HL-60 (cell line): ENCODE measurements at regions not wholly inside any gene's neighbourhood (a gene's known extent, or its start where the extent isn't known, plus 50 kb on each side); places are given as distances from the start of the nearest gene placed in this dataset.

Source experiments
- DNase-seq, 2 experiments: peaks; one replicate each; pipeline ENCODE4 v3.0.0-alpha.2; 2010 to 2020; ENCODE audit warnings: low read depth in 1 of 2, low spot score in 1 of 2
- H3K27ac ChIP-seq: fragments of 250-450 bp; sonication (Bioruptor Pico); replicated peaks from 2 replicates; pipeline ENCODE4 v1.5.1; 2020; ENCODE audit warnings: mild to moderate bottlenecking, moderate library complexity
- H3K27me3 ChIP-seq: fragments of 250-450 bp; sonication (Bioruptor Pico); 2 replicates; pipeline ENCODE4 v1.5.1; 2021; ENCODE audit warnings: mild to moderate bottlenecking, moderate library complexity; ENCODE audit not compliant: insufficient read depth, poor library complexity, severe bottlenecking
- H3K4me3 ChIP-seq: replicated peaks from 2 replicates; pipeline ENCODE4 v1.5.1; 2011; ENCODE audit warnings: mild to moderate bottlenecking, control low read depth, low read length; ENCODE audit not compliant: insufficient read depth
- CTCF ChIP-seq: IDR thresholded peaks from one replicate; pipeline ENCODE4 v1.5.1; 2011; ENCODE audit warnings: low read length, control low read depth, inconsistent platforms; ENCODE audit not compliant: insufficient read depth
- GABPA ChIP-seq: IDR thresholded peaks from 2 replicates; pipeline ENCODE4 v1.6.1; 2012; ENCODE audit warnings: low read depth
- POLR2AphosphoS5 ChIP-seq: IDR thresholded peaks from 2 replicates; pipeline ENCODE4 v1.6.1; 2012; ENCODE audit warnings: low read depth
- REST ChIP-seq: IDR thresholded peaks from 2 replicates; pipeline ENCODE4 v1.6.1; 2012; ENCODE audit warnings: low read depth; ENCODE audit not compliant: insufficient replicate concordance
- SPI1 ChIP-seq: IDR thresholded peaks from 2 replicates; pipeline ENCODE4 v1.6.1; 2012; ENCODE audit warnings: low read depth, mild to moderate bottlenecking, borderline replicate concordance

- no peak for DNase-seq
- Histone ChIP-seq H3K27me3 (no peaks in the 10 kb centered on the region), H3K27ac (no peak overlapping the region), H3K4me3 (no peak overlapping the region)
- TF ChIP-seq GABPA (no peak), REST (no peak), CTCF (no peak), POLR2AphosphoS5 (no peak), SPI1 (no peak)
Observed at GRCh38 chr4:123986268-123986798, 589.7 kb downstream of the SPRY1 start.

GRCh38 chr4:123987408-123987807, 590.8 kb downstream of the SPRY1 start:
- H3K27me3 ChIP-seq, result no peaks in the 10 kb centered on the region
- no peak overlapping the region for H3K4me3 ChIP-seq
- H3K27ac ChIP-seq, result no peak overlapping the region
- no peak for DNase-seq
- TF ChIP-seq SPI1, result no peak
- TF ChIP-seq GABPA, result no peak
- TF ChIP-seq CTCF, result no peak
- TF ChIP-seq REST, result no peak
- TF ChIP-seq POLR2AphosphoS5, result no peak

- no peak for DNase-seq
- no peak for TF ChIP-seq CTCF
- TF ChIP-seq GABPA, result no peak
- no peak for TF ChIP-seq REST
- H3K27ac ChIP-seq, result no peak overlapping the region
- H3K27me3 ChIP-seq, result no peaks in the 10 kb centered on the region
- H3K4me3 ChIP-seq, result no peak overlapping the region
Observed at GRCh38 chr4:123990310-123990870, 593.8 kb downstream of the SPRY1 start.
